HG03025 (cell line): ENCODE measurements at regions not wholly inside any gene's neighbourhood (a gene's known extent, or its start where the extent isn't known, plus 50 kb on each side); places are given as distances from the start of the nearest gene placed in this dataset.
A peak's percentile ranks its signal among the peaks of the same experiment; 100 is the strongest.
"Not testable (repeated sequence)": the region's sequence is repeated elsewhere in the genome, so short reads cannot be mapped to it uniquely, and the experiment has no call there.

Experiments
- ATAC-seq: cut with Tn5 transposase; IDR thresholded peaks from one replicate; pipeline ENCODE4 v1.9.1; 2021; ENCODE audit warnings: mild to moderate bottlenecking, moderate library complexity; ENCODE audit not compliant: unreplicated experiment, low FRiP score

DNA sequence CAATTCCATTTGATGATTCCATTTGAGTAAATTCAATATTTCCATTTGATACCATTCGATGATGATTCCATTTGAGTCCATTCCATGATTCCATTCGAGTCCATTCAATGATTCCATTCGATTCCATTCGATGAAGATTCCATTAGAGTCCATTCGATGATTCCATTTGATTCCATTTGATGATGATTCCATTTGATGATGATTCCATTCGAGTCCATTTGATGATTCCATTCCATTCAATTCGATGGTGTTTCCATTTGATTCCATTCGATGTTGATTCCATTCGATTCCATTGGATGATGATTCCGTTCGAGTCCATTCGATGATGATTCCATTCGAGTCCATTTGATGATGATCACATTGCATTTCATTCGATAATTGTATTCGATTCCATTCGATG, 1095.2 kb downstream of the RPIA start:
- not testable (repeated sequence) for ATAC-seq

DNA sequence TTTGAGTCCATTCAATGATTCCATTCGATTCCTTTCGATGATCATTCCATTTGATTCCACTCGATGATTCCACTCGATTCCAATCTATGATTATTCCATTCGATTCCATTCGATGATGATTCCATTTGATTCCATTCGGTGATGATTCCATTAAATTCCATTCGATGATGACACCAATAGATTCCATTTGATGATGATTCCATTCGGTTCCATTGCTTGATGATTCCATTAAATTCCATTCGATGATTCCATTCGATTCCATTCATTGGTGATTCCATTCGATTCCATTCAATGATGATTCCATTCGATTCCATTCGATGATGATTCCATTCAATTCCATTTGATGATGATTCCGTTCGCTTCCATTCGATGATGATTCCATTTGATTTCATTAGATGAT, 1104.1 kb downstream of the RPIA start:
- not testable (repeated sequence) for ATAC-seq

DNA sequence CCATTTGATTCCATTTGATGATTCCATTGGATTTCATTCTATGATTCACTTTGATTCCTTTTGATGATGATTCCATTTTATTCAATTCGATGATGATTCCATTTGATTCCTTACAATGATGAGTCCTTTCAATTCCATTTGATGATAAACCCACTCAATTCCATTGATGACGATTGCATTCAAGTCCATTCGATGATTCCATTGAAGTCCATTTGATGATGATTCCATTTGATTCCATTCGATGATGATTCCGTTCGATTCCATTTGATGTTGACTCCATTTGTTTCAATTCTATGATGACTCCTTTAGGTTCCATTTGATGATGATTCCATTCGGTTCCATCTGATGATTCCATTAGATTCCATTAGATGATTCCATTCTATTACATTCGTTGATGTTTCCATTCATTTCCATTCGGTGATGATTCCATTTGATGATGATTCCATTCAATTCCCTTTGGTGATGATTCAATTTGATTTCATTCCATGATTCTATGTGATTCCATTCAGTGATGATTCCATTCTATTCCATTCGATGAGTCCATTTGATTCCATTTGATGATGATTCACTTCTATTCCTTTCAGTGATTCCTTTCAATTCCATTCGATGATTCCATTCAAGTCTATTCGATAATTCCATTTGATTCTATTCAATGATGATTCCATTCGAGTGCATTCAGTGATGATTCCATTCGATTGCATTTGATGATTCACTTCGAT, 1106.0 kb downstream of the RPIA start:
- ATAC-seq, result no peak

DNA sequence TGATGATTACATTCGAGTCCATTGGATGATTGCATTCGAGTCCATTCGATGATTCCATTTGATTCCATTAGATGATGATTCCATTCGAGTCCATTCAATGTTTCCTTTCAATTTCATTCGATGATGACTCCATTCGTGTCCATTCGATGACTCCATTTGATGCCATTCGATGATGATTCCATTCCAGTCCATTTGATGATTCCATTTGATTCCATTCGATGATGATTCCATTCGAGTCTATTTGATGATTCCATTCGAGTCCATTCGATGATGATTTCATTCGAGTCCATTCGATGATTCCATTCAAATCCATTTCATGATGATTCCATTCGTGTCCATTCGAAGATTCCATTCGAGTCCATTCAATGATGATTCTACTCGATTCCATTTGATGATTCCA, 1109.7 kb downstream of the RPIA start:
- ATAC-seq, result not testable (repeated sequence)

DNA sequence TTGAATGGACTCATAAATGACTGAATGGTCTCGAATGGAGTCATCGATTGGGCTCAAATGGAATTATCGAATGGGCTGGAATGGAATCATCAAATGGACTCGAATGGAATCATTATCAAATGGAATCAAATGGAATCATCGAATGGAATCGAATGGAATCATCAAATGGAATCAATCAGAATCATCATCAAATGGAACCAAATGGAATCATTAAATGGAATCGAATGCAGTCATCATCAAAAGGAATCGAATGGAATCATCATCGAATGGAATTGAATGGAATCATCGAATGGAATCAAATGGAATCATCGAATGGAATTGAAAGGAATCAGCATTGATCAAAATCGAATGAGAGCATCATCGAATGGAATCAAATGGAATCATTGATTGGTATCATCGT, 1114.9 kb downstream of the RPIA start:
- ATAC-seq, result not testable (repeated sequence)

DNA sequence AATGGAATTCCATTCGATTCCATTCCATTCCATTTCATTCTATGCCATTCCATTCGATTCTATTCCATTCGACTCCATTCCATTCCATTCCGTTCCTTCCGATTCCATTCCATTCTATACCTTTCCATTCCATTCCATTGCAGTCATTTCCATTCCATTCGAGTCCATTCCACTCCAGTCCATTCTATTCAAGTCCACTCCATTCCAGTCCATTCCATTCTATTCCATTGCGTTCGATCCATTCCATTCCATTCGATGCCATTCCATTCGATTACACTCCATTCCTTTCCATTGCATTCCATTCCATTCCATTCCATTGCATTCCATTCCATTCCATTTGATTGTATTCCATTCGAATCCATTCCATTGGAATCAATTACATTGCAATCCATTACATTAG, 1119.8 kb downstream of the RPIA start:
- ATAC-seq, result no peak

DNA sequence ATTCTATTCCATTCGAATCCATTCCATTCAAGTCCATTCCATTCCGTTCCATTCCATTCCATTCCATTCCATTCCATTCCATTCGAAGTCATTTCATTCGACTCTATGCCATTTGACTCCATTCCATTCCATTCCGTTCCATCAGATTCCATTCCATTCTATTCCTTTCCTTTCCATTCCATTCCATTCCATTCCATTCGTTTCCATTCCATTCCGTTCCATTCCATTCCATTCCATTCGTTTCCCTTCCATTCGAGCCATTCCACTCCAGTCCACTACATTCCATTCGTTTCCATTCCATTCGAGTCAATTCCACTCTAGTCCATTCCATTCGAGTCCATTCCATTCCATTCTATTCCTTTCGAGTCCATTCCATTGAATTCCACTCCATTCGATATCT, 1120.4 kb downstream of the RPIA start:
- not testable (repeated sequence) for ATAC-seq

DNA sequence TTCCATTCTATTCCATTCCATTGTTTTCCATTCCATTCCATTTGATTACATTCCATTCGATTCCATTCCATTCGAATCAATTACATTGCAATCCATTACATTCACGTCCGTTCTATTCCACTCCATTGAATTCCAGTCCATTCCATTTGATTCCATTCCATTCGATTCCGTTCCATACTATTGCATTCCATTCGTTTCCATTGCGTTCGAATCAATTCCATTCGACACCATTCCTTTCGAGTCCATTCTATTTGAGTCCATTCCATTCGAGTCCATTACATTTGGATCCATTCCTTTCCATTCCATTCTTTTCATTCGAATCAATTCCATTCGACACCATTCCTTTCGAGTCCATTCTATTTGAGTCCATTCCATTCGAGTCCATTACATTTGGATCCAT, 1122.9 kb downstream of the RPIA start:
- not testable (repeated sequence) for ATAC-seq

DNA sequence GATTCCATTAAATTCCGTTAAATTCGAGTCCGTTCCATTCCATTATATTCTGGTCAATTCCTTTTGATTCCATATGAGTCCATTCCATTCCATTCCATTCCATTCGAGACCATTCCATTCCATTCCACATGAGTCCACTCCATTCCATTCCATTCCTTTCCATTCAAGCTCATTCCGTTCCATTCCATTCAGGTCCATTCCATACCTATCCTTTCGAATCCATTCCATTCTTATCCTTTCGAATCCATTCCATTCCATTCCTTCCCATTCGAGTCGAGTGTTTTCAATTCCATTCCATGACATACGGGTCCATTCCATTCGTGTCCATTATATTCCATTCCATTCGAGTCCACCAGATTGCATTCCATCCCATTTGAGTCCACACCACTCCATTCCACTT, 1127.4 kb downstream of the RPIA start:
- ATAC-seq, result no peak

DNA sequence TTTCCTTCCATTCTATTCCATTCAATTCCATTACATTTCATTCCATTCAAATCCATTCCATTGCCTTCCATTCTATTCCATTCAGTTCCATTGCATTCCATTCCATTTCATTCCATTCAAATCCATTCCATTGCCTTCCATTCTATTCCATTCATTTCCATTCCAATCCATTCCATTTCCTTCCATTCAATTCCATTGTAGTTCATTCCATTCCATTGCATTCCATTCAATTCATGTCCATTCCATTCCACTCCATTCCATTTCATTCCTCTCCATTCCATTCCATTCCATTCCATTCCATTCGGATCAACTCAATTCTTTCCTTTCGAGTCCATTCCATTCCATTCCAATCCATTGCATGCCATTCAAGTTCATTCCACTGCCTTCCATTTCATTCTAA, 1128.3 kb downstream of the RPIA start:
- ATAC-seq, result no peak

DNA sequence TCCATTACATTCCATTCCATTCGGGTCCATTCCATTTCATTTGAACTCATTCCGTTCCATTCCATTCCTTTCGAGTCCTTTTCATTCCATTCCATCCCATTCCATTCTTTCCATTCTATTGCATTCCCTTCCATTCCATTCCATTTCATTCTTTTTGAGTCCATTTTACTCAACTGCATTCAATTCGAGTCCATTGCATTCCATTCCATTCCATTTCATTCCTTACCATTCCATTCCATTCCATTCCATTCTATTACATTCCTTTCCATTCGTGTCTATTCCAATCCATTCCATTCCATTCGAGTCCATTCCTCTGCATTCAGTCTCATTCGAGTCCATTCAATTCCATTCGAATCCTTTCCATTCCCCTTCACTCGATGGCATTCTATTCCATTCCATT, 1128.8 kb downstream of the RPIA start:
- no peak for ATAC-seq

DNA sequence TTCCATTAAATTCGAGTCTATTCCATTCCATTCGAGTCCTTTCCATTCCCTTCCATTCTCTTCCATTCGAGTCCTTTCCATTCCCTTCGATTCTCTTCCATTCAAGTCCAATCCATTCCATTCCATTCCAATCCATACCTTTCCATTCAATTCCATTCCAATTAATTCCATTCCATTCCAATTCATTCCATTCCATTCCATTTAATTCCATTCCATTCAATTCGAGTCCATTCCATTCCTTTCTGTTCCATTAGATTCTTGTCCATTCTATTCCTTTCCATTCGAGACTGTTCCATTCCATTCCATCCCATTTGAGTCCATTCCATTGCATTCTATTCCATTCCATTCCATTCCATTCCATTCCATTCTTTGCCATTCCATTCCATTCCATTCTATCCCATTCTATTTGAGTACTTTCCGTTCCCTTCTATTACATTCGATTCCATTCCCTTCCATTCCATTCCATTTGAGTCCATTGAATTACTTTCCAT, 1130.0 kb downstream of the RPIA start:
- no peak for ATAC-seq

DNA sequence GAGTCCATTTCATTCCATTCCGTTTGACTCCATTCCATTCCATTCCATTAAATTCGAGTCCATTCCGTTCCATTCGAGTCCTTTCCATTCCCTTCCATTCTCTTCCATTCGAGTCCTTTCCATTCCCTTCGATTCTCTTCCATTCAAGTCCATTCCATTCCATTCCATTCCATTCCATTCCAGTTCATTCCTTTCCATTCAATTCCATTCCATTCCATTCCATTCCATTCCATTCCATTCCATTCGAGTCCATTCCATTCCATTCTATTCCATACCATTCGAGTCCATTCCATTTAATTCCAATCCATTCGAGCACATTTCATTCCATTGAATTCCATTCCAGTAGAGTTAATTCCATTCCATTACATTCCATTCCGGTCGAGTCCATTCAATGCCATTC, 1130.9 kb downstream of the RPIA start:
- ATAC-seq, result not testable (repeated sequence)

DNA sequence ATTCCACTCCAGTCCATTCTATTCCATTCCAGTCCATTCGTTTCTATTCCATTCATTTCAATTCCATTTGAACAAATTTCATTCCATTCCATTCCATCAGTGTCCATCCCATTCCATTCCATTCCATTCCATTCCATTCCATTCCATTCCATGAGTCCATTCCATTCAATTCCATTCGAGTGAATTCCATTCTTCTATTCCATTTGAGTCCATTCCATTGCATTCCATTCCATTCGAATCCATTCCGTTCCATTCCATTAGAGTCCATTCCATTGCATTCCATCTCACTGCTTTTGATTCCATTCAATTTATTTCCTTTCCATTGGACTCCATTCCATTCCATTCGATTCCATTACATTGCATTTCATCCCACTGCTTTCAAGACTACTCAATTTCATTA, 1132.1 kb downstream of the RPIA start:
- ATAC-seq, result no peak

DNA sequence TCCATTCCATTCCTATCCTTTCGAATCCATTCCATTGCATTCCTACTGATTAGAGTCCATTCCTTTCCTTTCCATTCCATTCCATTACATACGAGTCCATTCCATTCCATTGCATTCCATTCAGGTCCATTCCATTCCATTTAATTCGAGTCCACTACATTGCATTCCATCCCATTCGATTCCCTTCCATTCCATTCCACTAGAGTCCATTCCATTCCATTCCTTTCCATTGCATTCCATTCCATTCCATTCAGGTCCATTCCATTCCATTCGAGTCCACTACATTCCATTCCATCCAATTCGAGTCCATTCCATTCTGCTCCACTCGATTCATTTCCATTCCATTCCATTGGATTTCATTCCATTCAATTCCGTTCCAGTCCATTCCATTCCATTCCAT, 1133.6 kb downstream of the RPIA start:
- ATAC-seq, result no peak

DNA sequence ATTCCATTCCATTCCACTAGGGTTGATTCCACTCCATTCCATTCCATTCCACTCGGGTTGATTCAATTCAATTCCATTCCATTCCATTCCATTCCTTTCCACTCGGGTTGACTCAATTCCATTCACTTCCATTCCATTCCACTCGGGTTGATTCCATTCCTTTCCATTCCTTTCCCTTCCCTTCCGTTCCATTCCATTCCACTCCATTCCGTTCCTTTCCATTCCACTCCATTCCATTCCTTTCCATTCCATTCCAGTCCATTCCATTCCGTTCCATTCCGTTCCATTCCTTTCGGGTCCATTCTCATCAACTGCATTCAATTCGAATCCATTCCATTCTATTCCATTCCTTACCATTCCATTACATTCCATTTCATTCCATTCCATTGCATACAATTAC, 1135.3 kb downstream of the RPIA start:
- ATAC-seq, result not testable (repeated sequence)

DNA sequence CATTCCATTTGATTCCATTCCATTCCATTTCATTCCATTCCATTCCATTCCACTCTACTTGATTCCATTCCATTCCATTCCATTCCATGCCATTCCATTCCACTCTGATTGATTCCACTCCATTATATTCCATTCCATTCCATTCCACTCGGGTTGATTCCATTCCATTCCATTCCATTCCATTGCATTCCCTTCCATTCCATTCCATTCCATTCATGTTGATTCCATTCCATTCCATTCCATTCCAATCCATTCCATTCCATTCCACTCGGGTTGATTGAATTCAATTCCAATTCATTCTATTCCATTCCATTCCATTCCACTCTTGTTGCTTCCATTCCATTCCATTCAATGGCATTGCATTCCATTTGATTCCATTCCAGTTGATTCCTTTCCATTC, 1136.4 kb downstream of the RPIA start:
- ATAC-seq, result not testable (repeated sequence)

DNA sequence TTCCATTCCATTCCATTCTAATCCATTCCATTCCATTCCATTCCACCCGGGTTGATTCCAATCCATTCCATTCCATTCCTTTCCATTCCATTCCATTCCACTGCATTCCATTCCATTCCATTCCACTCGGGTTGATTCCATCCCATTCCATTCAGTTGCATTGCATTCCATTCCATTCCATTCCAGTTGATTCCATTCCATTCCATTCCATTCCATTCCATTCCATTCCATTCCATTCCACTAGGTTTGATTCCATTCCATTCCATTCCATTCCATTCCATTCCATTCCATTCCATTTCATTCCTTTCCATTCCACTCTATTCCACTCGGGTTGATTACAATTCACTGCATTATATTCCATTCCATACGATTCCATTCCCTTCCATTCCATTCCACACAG, 1136.9 kb downstream of the RPIA start:
- not testable (repeated sequence) for ATAC-seq

DNA sequence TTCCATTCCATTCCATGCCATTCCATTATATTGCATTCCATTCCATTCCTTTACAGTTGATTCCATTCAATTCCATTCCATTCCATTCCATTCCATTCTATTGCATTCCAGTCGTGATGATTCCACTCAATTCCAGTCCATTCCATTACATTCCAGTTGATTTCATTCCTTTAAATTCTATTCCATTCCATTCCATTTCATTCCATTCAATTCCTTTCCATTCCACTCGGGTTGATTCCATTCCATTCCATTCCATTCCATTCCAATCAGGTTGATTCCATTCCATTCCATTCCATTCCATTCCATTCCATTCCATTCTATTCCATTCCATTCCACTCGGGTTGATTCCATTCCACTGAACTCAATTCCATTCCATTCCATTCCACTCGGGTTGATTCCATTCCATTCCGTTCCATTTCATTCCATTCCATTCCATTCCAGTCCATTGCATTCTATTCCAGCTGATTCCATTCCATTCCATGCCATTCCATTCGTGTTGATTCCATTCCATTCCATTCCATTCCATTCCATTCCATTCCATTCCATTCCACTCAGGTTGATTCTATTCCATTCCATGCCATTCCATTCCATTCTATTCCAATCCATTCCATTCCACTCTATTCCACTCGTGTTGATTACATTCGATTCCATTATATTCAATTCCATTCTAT, 1137.6 kb downstream of the RPIA start:
- ATAC-seq, result peak; percentile 25

DNA sequence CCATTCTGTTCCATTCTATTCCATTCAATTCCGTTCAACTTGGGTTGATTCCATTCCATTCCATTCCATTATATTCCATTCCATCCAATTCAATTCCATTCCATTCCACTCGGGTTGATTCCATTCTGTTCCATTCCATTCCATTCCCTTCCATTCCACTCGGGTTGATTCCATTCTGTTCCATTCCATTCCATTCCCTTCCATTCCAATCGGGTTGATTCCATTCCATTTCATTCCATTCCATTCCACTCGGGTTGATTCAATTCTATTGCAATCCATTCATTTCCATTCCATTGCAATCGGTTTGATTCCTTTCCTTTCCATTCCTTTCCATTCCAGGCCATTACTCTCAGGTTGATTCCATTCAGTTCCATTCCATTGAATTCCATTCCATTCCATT, 1138.4 kb downstream of the RPIA start:
- no peak for ATAC-seq

DNA sequence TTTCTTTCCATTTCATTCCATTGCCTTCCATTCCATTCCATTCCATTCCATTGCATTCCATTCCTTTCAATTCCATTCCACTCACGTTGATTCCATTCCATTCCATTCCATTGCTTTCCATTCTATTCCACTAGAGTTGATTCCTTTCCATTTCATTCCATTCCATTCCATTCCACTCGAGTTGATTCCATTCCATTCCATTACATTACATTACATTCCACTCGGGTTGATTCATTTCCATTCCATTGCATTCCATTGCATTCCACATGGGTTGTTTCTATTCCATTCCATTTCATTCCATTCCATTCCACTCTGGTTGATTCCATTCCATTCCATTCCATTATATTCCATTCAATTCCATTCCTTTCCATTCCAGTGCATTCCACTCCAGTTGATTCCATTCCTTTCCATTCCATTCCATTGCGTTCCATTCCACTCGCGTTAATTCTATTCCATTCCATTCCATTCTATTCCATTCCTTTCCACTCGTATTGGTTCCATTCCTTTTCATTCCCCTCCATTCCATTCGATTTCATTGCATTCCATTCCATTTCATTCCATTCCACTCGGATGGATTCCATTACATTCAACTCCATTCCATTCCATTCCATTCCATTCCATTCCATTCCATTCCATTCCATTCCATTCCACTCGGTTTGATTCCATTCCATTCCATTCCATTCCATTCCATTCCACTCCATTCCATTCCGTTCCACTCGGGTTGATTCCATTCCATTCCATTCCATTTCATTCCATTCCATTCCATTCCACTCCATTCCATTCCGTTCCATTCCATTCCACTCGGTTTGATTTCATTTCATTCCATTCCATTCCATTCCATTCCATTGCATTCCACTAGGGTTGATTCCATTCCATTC, 1139.1 kb downstream of the RPIA start:
- ATAC-seq, result not testable (repeated sequence)
